Liver (tissue), 8 donors: ENCODE measurements at regions not wholly inside any gene's neighbourhood (a gene's known extent, or its start where the extent isn't known, plus 50 kb on each side); places are given as distances from the start of the nearest gene placed in this dataset.

ENCODE experiments used
- DNase-seq: peaks from one replicate; pipeline ENCODE4 v3.0.0-alpha.2; 2017; ENCODE audit warnings: low spot score
- H3K27ac ChIP-seq, 2 donors: one replicate each; pipeline ENCODE4 v1.7.0; 2013; ENCODE audit warnings: inconsistent platforms in 2 of 2, low read length in 2 of 2, control low read depth in 1 of 2, low read depth in 1 of 2, mild to moderate bottlenecking in 1 of 2
- H3K27me3 ChIP-seq, 4 donors: one replicate each; pipeline versions ENCODE4 v1.6.1 to v1.7.0; 2013; ENCODE audit warnings: low read length in 3 of 4, inconsistent platforms in 1 of 4, mild to moderate bottlenecking in 1 of 4, moderate library complexity in 1 of 4; ENCODE audit not compliant: control insufficient read depth in 4 of 4, insufficient read depth in 4 of 4
- H3K36me3 ChIP-seq, 4 donors: one replicate each; pipeline versions ENCODE4 v1.6.1 to v1.7.0; 2013; ENCODE audit warnings: low read length in 3 of 4, mild to moderate bottlenecking in 3 of 4, low read depth in 1 of 4, moderate library complexity in 1 of 4; ENCODE audit not compliant: control insufficient read depth in 4 of 4, insufficient read depth in 3 of 4
- H3K4me1 ChIP-seq, 4 donors: one replicate each; pipeline versions ENCODE4 v1.6.1 to v1.7.0; 2013; ENCODE audit warnings: low read length in 3 of 4, mild to moderate bottlenecking in 3 of 4, moderate library complexity in 1 of 4; ENCODE audit not compliant: control insufficient read depth in 4 of 4, insufficient read depth in 4 of 4
- H3K4me3 ChIP-seq, 3 donors: one replicate each; pipeline versions ENCODE4 v1.6.1 to v1.7.0; 2013; ENCODE audit warnings: low read length in 3 of 3, control low read depth in 1 of 3, low read depth in 1 of 3, mild to moderate bottlenecking in 1 of 3
- H3K9ac ChIP-seq, 2 donors: one replicate each; pipeline ENCODE4 v1.7.0; 2013; ENCODE audit warnings: low read length in 2 of 2, mild to moderate bottlenecking in 2 of 2, moderate library complexity in 2 of 2, control low read depth in 1 of 2, low read depth in 1 of 2
- H3K9me3 ChIP-seq, 4 donors: one replicate each; pipeline versions ENCODE4 v1.6.1 to v1.7.0; 2013; ENCODE audit warnings: low read length in 3 of 4; ENCODE audit not compliant: control insufficient read depth in 4 of 4
- CTCF ChIP-seq: fragments of 150-350 bp; IDR thresholded peaks from 2 replicates; pipeline ENCODE4 v1.5.1; 2017; ENCODE audit warnings: improper control_type of control experiment, low read depth, low read length; ENCODE audit not compliant: missing input control
- EGR1 ChIP-seq, 2 donors: IDR thresholded peaks; 2 replicates each; pipeline ENCODE4 v1.6.1; 2016 to 2018; ENCODE audit warnings: antibody characterized with exemption in 2 of 2, low read depth in 2 of 2
- FOXA1 ChIP-seq: IDR thresholded peaks from 2 replicates; pipeline ENCODE4 v1.6.1; 2016; ENCODE audit warnings: antibody characterized with exemption
- FOXA2 ChIP-seq: IDR thresholded peaks from 2 replicates; pipeline ENCODE4 v1.6.1; 2016; ENCODE audit warnings: antibody characterized with exemption
- GABPA ChIP-seq, 2 donors: IDR thresholded peaks in 1 of 2; conservative IDR thresholded peaks in 1 of 2; 2 replicates each; pipeline ENCODE4 v1.6.1; 2016; ENCODE audit warnings: antibody characterized with exemption in 2 of 2, mild to moderate bottlenecking in 1 of 2, moderate library complexity in 1 of 2
- HNF4A ChIP-seq, 2 donors: conservative IDR thresholded peaks; 2 replicates each; pipeline ENCODE4 v1.6.1; 2016; ENCODE audit warnings: antibody characterized with exemption in 2 of 2, mild to moderate bottlenecking in 2 of 2
- JUND ChIP-seq, 2 donors: IDR thresholded peaks; 2 replicates each; pipeline ENCODE4 v1.6.1; 2016; ENCODE audit warnings: antibody characterized with exemption in 2 of 2
- NR2F2 ChIP-seq: IDR thresholded peaks from 2 replicates; pipeline ENCODE4 v1.6.1; 2016; ENCODE audit warnings: antibody characterized with exemption
- RXRA ChIP-seq, 2 donors: IDR thresholded peaks; 2 replicates each; pipeline ENCODE4 v1.6.1; 2017 to 2018; ENCODE audit warnings: antibody characterized with exemption in 2 of 2, mild to moderate bottlenecking in 1 of 2
- TAF1 ChIP-seq: conservative IDR thresholded peaks from 2 replicates; pipeline ENCODE4 v1.6.1; 2016; ENCODE audit warnings: antibody characterized with exemption, mild to moderate bottlenecking
- ZBTB33 ChIP-seq: IDR thresholded peaks from 2 replicates; pipeline ENCODE4 v1.6.1; 2016; ENCODE audit warnings: antibody characterized with exemption
- WGBS: extraction: QIAGEN DNeasy Blood & Tissue Kit; methylation state at CpG from one replicate; pipeline ENCODE4 v1.1.7; 2013; 5-methylcytosine and 5-hydroxymethylcytosine counted together
- TF ChIP-seq, protein P1 (sequence below): IDR thresholded peaks from 2 replicates; pipeline ENCODE4 v1.6.1; 2016; ENCODE audit warnings: antibody characterized with exemption
- TF ChIP-seq, protein P2 (sequence below): IDR thresholded peaks from 2 replicates; pipeline ENCODE4 v1.6.1; 2016; ENCODE audit warnings: antibody characterized with exemption, mild to moderate bottlenecking
- donor health status: healthy.
- donor health status: healthy.
- donor health status: healthy.
- donor health status: healthy.
- donor health status: healthy.

DNA sequence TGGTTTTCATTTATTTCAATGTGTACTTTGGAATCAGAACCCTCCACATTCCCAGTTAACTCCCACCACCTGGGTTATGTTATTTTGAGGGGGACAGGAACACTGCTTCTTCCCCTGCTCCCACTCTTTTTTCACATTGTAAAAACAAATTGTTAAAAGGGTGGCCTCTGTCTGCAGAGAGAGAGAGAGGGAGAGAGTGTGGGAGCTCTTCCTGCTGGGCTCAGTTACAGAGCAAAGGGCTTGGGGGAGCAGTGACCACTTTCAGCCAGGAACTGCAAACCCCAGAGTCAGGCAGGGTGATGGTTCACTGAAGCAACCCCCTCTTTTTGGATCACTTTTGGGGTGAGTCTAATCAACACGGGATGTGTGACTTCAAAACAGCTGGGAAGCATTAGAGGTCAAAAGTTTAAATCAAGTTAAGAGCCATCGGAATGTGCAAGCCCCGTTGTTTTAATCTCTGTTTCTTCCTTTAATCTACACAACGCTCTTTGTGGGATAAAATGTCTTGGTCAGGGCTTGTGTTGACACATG, 577.0 kb upstream of the CDH11 start:
- no peak overlapping the region for H3K9ac ChIP-seq
- no peak for TF ChIP-seq EGR1 (IDR thresholded peaks at IDR 0.05; ENCODE audit: low read depth in 2 of 2)
- TF ChIP-seq, protein P1, sequence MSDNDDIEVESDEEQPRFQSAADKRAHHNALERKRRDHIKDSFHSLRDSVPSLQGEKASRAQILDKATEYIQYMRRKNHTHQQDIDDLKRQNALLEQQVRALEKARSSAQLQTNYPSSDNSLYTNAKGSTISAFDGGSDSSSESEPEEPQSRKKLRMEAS: no peak
- no peak for TF ChIP-seq FOXA2
- TF ChIP-seq GABPA (IDR thresholded peaks at IDR 0.05 in 1 of 2, conservative IDR thresholded peaks at IDR 0.05 in 1 of 2): no peak
- no peak for TF ChIP-seq HNF4A (conservative IDR thresholded peaks at IDR 0.05)
- TF ChIP-seq CTCF: no peak
- no peaks in the 10 kb centered on the region for H3K36me3 ChIP-seq
- WGBS: 20% methylated on average over 4 of the region's 4 CpGs
- no peaks in the 10 kb centered on the region for H3K9me3 ChIP-seq
- no peak overlapping the region for H3K4me3 ChIP-seq
- DNase-seq: no peak
- H3K27ac ChIP-seq: no peak overlapping the region
- no peaks in the 10 kb centered on the region for H3K27me3 ChIP-seq
- no peaks in the 10 kb centered on the region for H3K4me1 ChIP-seq

DNA sequence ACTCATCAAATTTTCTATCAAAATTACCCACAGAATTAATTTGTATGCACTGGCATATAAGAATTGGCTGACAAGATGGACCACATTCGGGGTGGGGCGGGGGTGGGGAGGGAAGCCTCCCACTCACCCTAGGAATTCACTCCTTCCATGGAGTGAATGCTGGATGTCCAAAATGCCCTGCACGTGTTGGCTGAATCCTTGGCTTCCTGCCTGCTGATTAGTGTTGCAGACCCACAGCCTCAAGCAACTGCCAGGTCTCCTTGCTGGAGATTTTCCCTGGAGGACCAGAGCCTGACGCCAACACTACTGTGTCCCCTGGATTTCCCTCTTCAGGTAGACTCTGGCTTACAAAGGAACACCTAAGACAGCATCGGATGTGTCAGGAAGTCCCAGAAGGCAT, 575.7 kb upstream of the CDH11 start:
- Histone ChIP-seq H3K4me3 (no peak overlapping the region), H3K9me3 (no peaks in the 10 kb centered on the region), H3K36me3 (no peaks in the 10 kb centered on the region), H3K27me3 (no peaks in the 10 kb centered on the region), H3K27ac (no peak overlapping the region), H3K9ac (no peak overlapping the region), H3K4me1 (no peaks in the 10 kb centered on the region)
- 72% methylated on average over 5 of the region's 5 CpGs for WGBS
- TF ChIP-seq FOXA2 (no peak), RXRA (IDR thresholded peaks at IDR 0.05) (no peak), EGR1 (IDR thresholded peaks at IDR 0.05; ENCODE audit: low read depth in 2 of 2) (no peak), JUND (IDR thresholded peaks at IDR 0.05) (no peak), HNF4A (conservative IDR thresholded peaks at IDR 0.05) (no peak), NR2F2 (no peak), TAF1 (no peak), FOXA1 (no peak), GABPA (IDR thresholded peaks at IDR 0.05 in 1 of 2, conservative IDR thresholded peaks at IDR 0.05 in 1 of 2) (no peak), ZBTB33 (no peak)
- TF ChIP-seq, protein P2, sequence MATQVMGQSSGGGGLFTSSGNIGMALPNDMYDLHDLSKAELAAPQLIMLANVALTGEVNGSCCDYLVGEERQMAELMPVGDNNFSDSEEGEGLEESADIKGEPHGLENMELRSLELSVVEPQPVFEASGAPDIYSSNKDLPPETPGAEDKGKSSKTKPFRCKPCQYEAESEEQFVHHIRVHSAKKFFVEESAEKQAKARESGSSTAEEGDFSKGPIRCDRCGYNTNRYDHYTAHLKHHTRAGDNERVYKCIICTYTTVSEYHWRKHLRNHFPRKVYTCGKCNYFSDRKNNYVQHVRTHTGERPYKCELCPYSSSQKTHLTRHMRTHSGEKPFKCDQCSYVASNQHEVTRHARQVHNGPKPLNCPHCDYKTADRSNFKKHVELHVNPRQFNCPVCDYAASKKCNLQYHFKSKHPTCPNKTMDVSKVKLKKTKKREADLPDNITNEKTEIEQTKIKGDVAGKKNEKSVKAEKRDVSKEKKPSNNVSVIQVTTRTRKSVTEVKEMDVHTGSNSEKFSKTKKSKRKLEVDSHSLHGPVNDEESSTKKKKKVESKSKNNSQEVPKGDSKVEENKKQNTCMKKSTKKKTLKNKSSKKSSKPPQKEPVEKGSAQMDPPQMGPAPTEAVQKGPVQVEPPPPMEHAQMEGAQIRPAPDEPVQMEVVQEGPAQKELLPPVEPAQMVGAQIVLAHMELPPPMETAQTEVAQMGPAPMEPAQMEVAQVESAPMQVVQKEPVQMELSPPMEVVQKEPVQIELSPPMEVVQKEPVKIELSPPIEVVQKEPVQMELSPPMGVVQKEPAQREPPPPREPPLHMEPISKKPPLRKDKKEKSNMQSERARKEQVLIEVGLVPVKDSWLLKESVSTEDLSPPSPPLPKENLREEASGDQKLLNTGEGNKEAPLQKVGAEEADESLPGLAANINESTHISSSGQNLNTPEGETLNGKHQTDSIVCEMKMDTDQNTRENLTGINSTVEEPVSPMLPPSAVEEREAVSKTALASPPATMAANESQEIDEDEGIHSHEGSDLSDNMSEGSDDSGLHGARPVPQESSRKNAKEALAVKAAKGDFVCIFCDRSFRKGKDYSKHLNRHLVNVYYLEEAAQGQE: no peak
- TF ChIP-seq, protein P1: no peak
- no peak for DNase-seq
